Neural progenitor cell (in vitro differentiated cells): ENCODE measurements at regions not wholly inside any gene's neighbourhood (a gene's known extent, or its start where the extent isn't known, plus 50 kb on each side); places are given as distances from the start of the nearest gene placed in this dataset.

ENCODE experiments used
- CTCF ChIP-seq: fragments of 200-600 bp; sonication (generic); IDR thresholded peaks from 2 replicates; pipeline ENCODE4 v1.5.1; 2017; ENCODE audit warnings: antibody characterized with exemption, mild to moderate bottlenecking
- EZH2 ChIP-seq: fragments of 200-600 bp; sonication (generic); IDR thresholded peaks from 2 replicates; pipeline ENCODE4 v1.6.1; 2017; ENCODE audit warnings: antibody characterized with exemption, mild to moderate bottlenecking, moderate library complexity
- EZH2phosphoT487 ChIP-seq: fragments of 200-600 bp; sonication (generic); IDR thresholded peaks from 2 replicates; pipeline ENCODE4 v1.6.1; 2017; ENCODE audit warnings: antibody characterized with exemption

DNA sequence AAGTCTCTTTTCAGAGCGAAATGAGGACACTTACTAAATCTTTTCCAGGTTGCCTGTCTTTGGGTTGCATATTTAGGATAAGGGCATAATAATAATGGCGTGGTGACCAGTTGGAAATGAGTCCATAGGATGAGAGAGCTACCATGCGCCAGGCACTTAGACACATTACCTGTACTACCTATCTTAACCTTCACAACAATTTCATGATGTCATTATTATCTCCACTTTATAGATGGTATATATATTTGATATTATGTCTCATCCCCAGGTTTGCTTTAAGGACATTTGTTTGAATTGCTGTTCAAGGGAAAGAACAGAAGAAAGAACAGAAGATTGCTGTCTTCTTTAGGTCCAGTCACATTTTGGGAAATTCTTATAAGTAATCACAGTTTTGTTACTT, 182.0 kb upstream of the STARD13 start:
- TF ChIP-seq CTCF (no peak), EZH2phosphoT487 (no peak), EZH2 (no peak)
